HUDEP-2 (cell line): ENCODE measurements at regions not wholly inside any gene's neighbourhood (a gene's known extent, or its start where the extent isn't known, plus 50 kb on each side); places are given as distances from the start of the nearest gene placed in this dataset.
"Not testable (repeated sequence)": the region's sequence is repeated elsewhere in the genome, so short reads cannot be mapped to it uniquely, and the experiment has no call there.

Source experiments
- DNase-seq, 76 experiments: peaks; one replicate each; lab custom pipeline; 2025; ENCODE audit not compliant: unreplicated experiment in 76 of 76; lab: John Stamatoyannopoulos, UW

- DNase-seq, result no peak
Measured at GRCh38 chr21:35484032-35484431, 434.9 kb upstream of the RUNX1 start.

- DNase-seq, result peak in 14 of 76 experiments; percentile 5 to 62 (median 16)
Measured at GRCh38 chr21:35482933-35483662, 434.0 kb upstream of the RUNX1 start.

GRCh38 chr21:35482096-35482495, 433.0 kb upstream of the RUNX1 start:
- DNase-seq, result no peak

- DNase-seq, result no peak
Measured at GRCh38 chr21:35481005-35481404, 431.9 kb upstream of the RUNX1 start.

- DNase-seq, result no peak
Measured at GRCh38 chr21:35479529-35479928, 430.4 kb upstream of the RUNX1 start.

GRCh38 chr21:35479065-35479448, 430.0 kb upstream of the RUNX1 start:
- DNase-seq, result no peak

GRCh38 chr21:35478161-35479064, 429.3 kb upstream of the RUNX1 start:
- DNase-seq, result no peak

- no peak for DNase-seq
Measured at GRCh38 chr21:35477622-35478021, 428.5 kb upstream of the RUNX1 start.

- DNase-seq, result no peak
Measured at GRCh38 chr21:35476621-35477395, 427.7 kb upstream of the RUNX1 start.

GRCh38 chr21:35475762-35476161, 426.7 kb upstream of the RUNX1 start:
- no peak for DNase-seq

GRCh38 chr21:35475009-35475408, 425.9 kb upstream of the RUNX1 start:
- no peak for DNase-seq

- DNase-seq, result no peak
Measured at GRCh38 chr21:35473496-35473895, 424.4 kb upstream of the RUNX1 start.

- DNase-seq, result no peak
Measured at GRCh38 chr21:35470522-35470921, 421.4 kb upstream of the RUNX1 start.

GRCh38 chr21:35469498-35469897, 420.4 kb upstream of the RUNX1 start:
- DNase-seq, result no peak

- DNase-seq, result no peak
Measured at GRCh38 chr21:35468991-35469390, 419.9 kb upstream of the RUNX1 start.

GRCh38 chr21:35467566-35467965, 418.5 kb upstream of the RUNX1 start:
- no peak for DNase-seq

- DNase-seq, result not testable (repeated sequence)
Measured at GRCh38 chr21:35466681-35467080, 417.6 kb upstream of the RUNX1 start.

GRCh38 chr21:35465741-35466140, 416.6 kb upstream of the RUNX1 start:
- no peak for DNase-seq

- no peak for DNase-seq
Measured at GRCh38 chr21:35461700-35462099, 412.6 kb upstream of the RUNX1 start.

GRCh38 chr21:35460441-35460840, 411.3 kb upstream of the RUNX1 start:
- no peak for DNase-seq

- no peak for DNase-seq
Measured at GRCh38 chr21:35458405-35458804, 409.3 kb upstream of the RUNX1 start.
